HuH-7.5 (cell line): ENCODE measurements at regions not wholly inside any gene's neighbourhood (a gene's known extent, or its start where the extent isn't known, plus 50 kb on each side); places are given as distances from the start of the nearest gene placed in this dataset.

Source experiments
- DNase-seq: peaks from one replicate; pipeline ENCODE4 v3.0.0; 2011; ENCODE audit warnings: low spot score

DNA sequence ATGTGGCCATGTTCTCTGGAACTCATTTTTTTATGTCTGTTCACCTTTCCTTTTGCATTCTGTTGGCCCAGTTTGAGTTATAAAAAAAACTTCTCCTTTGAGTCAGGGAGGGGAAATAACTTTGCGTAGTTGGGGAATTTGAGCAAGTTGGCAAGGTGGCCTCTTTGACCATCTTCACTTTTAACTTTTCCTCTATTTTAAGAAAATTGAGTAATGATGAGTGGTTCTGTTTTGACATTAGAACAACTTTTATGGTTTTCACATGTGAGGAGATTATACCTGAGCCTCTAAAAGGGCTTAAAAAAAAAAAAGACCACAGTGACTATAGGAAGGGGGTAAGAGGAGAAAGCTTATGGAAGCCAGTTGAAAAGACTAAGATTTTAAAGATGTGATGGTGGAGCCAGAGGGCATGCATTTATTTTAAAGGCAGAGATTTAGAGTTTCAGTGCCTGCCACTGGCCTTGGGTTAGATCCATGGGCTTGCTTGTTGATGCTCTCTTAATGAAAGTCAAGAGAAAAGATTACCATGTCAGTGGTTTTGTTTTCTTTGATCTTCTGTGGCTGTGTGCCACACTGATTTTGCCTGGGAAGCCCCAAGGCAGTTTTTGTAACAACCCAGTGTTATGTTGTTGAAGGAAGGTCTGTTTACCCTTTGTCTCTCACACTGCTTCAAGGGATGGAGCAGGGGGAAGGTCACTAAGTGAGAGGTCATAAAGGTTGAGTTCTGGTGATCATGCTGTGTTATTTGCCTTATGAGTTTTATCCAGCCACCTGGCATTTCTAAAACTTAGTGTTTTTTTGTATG is 219.7 kb upstream of the CD180 start:
- no peak for DNase-seq

DNA sequence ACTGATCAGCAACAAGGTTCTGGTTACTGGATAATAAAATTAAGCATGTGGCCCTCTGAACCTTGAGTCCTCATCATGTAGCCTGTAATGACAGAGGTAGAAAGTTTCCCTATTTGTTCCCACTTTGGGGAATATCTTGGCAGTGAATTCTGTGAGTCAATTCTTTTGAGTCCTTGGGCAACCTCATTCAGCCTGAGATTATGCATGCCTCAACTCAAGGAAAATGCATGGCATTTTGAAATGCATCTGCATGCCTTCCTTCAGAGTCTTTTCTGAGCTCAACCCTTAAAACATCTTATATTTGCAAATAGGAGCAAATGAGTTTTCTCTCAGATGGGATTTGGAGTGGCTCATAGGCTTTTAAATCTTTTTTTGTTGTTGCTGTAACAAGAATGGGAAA is 218.1 kb upstream of the CD180 start:
- DNase-seq = no peak

DNA sequence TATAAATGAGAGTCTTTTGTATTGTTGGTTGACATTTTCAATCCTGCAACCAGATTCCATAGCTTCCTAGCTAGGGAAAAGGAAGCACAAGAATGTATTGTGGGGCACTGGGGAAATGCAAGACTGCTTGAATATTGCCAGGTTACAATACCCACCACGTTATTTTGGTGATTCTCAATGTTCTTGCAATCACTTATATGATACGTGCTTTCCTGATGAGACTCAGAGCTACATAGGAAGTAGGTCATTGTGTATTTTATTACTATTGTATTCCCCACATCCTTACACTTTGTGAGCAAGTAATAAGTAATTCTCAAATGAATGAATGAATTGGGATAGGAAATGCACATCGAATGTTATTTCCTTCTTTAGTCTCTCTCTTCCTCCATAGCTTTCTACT is 217.1 kb upstream of the CD180 start:
- no peak for DNase-seq

DNA sequence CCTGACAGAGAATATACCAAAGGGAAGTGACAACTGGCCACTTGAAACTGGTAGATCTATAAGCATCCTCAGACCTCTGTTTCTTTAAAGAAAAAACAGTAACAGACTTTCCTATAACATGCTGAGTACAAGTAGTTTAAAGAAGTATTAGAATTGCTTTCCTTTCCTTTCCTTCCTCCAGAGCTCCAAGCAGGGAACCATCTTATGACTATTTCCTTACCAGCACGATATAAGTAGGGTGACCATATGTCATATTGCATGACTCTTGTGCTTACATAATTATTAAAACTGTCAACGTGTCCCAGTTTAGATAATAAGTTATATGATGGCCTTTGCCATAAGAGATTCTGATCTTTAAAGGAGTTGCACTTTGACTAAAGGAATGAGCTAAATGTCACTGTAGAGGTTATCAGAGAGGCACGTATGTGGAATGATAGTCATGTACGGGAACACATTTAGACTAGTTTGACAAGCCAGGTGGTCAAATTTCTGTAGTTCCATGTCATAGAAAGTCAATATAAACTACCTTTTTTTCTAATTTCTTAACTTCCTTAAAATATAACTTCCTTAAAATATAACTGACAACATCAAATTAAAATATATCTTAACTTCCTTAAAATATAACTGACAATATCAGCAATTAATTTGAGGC is 212.7 kb upstream of the CD180 start:
- no peak for DNase-seq

DNA sequence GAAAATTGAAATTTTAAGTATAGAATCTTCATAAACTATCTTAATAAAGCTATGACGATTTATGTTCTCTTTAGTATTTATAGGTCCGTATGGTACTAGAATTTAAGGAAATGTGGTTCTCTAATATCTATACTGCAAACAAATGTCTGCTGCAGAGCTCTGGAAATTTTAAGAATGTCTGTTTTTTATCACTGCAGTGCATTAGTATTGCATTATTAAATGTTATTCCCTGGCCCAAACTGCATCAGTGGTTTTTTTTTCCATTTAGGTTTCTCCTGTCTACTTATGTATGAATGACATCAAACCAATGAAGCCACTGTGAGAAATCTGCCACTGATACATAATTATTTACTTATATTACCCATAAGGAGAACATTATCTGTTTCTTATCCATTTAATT is 211.4 kb upstream of the CD180 start:
- DNase-seq = no peak

DNA sequence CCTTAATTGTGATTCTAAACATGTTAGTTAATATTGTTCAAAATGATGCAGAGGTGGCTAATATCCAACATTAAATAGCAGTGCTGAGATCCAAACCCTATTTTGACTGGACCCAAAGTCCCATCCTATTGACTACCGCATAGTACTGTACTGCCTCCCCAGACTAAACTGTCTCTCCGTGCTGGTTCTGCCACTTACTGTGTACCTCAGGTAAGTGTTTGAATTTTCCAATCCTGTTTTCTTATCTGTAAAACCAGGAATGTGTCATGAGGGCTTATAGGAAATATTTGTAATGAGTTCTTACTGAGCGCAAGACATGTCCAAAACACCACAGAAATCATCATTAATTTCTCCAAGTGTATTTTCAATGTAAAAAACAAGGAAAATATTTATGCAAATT is 209.2 kb upstream of the CD180 start:
- no peak for DNase-seq

DNA sequence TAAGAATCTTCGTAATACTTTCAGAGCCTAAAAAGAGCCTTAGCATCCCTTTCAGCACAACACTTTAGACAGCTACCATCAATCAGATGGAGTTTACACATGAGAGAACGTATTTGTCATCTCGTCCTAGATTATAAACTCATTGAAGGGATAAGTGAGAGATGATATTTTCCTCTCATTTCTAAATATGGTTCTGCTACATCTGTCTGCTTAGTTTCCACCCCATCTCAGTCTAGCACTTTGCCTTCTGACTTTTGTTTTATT is 208.4 kb upstream of the CD180 start:
- no peak for DNase-seq

DNA sequence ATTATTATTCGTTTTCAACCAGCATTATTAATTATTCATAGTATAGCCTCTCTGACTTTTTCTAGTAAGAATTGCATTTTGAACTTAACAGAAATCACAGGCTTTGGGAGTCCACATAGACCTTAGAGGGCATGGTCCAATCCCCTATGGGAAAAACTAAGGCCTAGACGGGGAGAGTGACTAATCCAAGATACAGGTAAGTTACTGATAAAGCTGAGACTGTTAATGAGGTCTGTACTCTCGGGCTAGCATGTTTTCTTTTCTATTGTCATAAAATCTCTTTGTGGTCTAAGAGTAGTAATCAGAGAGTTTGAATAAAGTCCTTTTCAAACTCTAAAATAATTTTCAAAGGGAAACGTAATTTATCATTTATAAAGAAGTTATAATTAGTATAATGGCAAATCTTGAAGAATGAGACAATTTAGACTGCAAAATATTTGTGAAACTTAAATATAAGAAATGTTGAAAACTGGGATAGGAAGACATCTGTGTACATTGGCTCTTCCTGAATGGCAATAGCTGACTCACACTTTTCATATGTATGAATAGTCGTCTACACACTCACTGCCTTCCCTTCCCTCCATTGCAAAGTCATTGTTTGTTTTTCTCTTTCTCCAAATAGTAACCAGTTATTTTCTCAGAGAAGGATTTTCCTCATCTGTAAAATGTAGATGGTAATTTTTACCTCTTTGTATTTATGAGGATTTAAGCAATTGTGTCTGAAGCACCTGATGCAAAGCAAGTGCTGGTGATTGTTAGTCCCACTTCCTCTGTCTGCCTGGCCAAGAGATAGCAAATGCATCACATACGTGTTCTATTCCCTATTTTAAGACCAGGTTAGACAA is 207.9 kb upstream of the CD180 start:
- DNase-seq = no peak

DNA sequence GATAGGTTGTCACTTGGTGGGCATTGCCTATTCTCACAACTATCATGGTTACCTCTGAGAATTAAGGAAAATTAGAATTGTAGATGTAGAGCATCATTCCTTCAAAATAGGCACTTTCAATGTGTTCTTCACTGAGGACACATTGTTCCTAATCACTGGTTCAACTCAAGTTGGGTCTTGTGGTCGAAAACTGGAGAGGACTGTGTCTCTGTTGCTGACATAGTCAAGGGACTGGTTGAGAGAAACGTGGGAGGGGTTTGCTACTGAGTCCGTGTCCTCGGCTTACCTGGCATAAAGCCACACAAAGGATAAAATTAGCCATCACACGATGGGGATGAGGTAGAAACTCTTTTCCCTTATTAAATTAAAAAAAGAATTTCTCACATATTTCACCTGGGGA is 205.9 kb upstream of the CD180 start:
- DNase-seq = no peak

DNA sequence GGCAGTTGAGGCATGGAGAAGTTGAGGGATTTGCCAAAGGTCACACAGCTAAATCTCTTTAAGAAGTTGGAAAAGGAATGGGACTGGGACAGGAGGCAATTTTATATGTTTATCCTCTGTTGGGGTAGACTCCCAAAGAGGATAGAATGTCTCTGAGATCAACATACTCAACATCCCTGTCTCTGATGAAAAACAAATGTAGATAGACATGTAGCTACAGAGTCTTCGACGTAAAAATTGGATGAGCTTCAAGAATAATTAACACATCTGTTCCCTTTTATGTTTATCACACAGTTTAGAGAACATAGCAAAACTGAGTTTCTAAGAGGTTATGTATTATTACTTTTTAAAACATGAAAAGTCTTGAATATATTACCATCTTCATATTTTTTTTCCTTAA is 204.6 kb upstream of the CD180 start:
- no peak for DNase-seq

DNA sequence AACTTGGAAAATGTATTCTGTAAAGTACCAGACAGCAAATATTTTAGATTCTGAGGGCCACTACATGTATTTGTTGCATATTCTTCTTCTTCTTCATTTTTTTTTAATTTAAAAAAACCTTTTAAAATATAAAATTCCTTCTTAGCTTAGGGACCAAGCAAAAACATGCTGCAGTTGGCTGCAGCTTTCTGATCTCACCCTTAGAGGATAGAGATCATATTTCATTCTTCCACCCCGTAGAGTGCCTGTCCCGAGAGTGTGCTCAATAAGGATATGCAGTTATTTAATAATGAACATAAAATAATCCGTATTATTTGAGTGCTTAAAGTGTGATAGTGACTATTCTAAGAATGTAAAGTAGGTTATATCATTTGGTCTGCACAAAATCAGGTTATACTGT is 204.2 kb upstream of the CD180 start:
- DNase-seq = no peak

DNA sequence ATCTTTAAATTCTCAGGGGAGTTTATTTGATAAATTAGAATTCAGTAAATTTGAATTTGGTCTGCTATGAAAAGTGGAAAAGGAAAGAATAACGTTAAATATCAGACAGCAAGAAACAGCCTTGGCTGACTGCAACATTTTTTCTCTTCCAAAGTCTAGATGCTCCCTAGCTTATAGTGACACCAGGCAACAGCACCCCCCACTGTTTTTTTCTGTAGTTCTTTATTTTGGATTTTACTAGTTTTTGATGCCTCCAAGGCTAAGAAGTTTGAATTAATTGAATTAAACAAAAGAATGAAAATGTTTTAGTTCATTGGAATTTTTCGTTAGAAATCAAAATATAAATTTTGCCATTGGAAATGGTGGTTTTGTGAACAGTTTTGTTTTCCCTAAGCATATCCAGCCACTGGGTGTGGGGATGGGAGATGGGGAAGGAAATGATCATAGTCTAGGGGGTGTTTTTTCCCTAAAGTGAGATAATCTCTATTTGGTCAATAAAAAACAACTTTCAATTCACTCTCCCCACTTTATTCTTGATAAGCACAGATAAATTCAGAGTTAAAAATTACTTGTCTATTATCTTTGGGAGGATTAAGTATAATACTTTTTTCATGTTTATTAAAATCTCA is 199.3 kb upstream of the CD180 start:
- no peak for DNase-seq

DNA sequence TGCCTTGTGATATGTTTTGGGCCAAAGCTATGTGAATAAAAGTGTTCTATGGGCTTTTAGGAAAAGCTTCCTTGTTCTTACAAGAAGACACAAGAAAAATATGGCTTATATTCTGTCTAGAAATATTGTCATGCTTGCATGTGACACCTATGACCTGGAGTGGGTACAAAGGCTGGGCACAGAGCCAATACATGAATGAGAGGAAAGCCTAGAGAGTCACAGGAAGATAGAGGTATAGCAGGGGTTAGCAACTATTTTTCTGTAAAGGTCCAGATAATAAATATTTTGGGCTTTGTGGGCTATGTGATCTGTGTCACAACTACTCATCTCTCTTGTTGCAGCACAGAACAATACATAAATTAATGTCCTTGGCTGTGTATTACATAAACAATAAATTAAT is 196.6 kb upstream of the CD180 start:
- DNase-seq = no peak

DNA sequence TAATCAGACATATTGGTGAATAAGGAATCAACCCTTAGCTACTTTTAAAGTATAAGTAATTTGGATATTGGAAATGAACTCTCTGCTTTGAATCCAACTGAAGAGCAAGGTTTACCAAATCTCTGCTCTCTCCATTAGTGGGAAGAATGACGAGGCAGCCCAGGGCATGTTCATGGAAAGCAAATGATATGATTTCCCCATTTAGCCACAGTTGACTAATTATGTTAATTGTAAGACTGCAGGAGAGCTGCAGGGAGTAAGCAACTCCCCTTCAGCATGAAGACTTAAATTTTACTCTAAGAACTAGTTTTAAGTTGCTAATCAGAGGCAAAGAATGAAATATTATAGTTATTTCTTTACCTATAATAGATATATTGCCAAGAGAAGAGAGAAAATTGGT is 194.3 kb upstream of the CD180 start:
- DNase-seq = no peak

DNA sequence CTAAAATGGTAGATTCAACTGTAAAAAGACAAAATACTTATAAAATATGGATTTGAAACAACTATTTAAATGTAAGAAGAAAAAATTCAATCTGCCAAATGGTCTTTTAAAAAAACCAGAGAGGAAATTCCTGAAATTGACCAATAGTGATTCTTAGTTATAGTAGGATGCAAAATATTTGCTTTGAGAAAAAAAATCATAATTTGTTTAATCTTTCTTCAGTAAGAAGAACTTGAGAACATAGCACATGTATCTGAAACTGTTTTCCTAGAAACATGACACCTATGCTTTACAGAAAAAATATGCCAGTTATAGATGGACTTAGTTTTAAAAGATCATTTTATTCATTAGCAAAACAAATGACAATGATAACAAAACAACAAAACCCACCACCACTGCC is 186.9 kb upstream of the CD180 start:
- no peak for DNase-seq

DNA sequence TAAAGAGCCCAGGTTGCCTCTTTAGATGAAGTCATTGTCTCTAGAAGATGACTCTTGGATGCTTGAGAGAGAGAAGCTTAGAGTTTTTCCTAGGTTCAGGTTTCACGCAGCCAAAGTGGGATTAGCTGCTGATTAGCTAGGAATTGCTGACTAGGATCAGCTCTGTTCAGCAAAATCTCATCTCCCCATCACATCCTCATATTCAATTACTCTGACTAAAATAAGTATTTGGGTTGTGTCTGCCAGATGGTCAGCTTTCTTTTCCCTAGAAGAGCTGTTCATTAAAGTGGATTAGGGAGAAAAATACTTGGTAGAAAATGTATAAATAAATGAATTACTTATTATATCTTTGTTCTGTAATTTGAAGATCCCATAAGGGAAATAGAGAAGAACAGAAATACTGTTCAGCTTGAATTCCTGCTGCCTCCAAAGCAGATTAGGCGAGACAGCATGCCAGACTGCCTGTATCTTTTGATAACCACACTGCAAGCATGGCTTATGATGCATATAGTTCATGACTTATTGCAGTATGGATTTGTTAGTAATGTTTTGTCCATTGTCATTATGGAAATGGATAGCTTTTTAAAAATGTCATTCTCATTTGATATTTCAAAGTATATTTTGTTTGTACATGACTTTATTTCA is 184.8 kb upstream of the CD180 start:
- DNase-seq = no peak

DNA sequence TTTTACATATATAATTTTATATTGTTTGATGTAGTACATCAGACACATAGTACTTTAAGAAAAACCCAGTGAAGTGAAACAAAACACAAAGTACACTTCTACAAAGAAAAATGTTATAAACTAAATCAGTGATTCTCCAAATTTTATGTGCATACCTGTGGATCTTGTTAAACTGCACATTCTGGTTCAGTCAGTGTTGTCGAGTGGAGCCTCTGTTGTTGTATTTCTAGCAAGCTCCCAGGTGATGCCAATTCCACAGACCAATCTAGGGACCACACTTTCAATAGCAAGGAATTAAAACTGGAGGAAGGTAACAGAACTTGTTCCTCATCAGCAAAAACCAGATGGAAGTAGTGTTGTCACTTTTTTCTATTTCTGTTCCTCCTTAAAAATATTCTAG is 183.8 kb upstream of the CD180 start:
- no peak for DNase-seq

DNA sequence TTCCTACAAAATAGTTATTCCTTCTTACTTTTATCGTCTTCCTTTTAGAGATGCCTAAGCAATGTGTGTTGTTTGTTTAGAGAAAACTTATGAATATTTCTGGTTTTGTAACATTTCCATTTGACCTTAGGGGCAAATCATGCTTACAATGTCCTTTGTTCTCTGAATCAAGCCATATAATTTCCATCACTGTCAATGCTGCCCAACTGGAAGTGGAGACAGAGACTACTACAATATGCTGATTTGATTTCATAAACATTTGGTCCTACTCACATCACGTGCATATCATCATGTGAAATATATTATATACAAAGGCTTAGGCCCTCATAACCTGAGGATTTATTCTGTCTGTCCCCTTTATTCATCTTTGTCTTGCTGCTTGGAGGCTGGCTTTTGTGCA is 183.2 kb upstream of the CD180 start:
- no peak for DNase-seq

DNA sequence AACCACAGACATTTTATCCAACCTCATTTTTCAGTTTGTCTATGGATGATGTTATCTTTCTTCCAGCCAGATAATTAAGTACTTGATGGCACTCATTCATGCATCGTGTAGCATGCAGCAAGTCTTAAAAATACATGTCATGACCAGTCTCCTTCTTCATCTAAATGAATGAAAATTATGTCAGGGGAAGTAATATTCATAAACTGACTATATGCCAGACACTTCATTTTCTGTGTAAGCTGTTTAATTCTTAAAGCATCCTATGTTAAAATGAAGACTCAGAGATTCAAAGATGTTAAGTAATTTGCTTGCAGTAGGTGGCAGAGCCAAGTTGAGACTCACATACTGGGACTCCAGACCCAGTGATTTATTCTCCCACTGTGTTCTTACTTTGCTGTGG is 181.7 kb upstream of the CD180 start:
- no peak for DNase-seq

DNA sequence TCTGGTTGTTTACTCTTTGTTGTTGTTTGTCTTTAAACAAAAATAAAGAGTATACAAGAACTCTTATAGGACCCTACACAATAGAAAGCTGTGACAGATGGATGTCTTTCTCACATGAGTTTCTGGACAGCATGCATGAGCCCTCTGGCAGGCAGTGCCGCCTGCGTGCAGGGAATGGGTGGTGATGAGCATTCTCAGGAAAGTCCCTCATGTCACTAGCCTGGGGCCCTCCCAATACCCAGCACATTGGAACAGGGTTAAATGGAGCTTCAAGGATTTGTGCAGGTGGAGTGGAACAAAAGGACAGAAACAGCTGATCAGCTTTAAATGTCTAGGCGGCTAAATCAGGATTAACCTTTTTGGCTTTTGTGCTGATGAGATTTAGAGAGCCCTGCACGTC is 181.0 kb upstream of the CD180 start:
- DNase-seq = no peak

DNA sequence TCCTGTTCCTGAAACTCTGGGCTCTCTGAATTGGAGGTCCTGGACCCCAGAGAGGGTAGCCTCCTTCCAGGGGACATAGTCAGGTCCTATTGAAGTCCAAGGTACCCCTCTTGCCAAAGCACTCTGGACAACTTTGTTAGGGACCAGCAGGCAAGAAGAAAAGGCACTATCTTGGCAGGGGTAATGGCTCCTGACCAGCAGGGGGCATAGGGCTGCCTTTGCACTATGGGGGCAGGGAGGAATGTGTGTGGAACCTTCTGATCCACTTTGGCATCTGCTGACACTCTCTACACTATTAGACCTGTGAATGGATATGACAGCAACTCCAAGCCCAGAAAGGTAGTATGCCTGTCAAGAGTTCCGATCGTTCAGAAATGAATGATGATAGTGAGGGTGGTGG is 179.0 kb upstream of the CD180 start:
- DNase-seq = no peak

DNA sequence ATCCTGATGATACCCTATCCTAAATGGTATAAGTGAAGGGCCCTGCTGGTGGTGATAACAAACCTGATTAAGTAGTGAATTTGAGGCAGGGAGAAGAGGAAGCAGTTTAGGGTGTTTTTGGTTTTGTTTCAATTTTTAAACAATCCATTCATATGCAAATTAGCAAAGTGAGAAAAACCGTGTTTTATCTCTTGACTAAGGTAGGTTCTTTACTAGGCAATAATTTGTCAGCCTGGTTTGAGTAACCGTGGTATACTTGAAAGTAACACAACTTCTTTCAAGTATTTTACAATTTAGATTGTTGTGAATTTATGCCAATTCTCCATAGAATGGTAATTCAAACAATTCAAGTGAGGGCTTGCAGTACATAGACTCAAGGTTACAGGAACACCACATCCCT is 177.8 kb upstream of the CD180 start:
- DNase-seq = no peak

DNA sequence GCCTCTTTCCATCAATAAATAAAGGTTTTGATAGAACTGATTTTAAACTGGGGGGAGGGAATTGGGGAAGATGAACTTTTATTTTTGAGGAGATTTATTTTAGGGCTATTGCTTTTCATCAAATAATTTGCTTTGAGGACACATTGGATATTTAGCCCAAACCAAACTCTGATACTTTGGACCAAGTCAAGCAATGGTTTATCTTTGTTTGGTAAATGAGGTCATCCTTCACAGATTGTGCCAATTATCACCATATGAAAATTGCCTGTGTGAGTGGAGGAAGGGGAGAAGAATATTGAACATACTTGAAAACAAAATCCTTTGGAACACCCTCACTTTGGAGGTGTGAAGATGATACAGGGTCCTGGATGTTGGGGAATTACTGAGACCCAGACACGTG is 176.9 kb upstream of the CD180 start:
- DNase-seq = no peak
